Activated CD4-positive, alpha-beta T cell treated with anti-CD3 and anti-CD28 coated beads, Interleukin-2, amount 50 U/mL, for 4 hours (primary cell): ENCODE measurements at regions not wholly inside any gene's neighbourhood (a gene's known extent, or its start where the extent isn't known, plus 50 kb on each side); places are given as distances from the start of the nearest gene placed in this dataset.

Source experiments
- DNase-seq, 2 experiments: peaks; one replicate each; pipeline ENCODE4 v3.0.0-alpha.2; 2020

DNA sequence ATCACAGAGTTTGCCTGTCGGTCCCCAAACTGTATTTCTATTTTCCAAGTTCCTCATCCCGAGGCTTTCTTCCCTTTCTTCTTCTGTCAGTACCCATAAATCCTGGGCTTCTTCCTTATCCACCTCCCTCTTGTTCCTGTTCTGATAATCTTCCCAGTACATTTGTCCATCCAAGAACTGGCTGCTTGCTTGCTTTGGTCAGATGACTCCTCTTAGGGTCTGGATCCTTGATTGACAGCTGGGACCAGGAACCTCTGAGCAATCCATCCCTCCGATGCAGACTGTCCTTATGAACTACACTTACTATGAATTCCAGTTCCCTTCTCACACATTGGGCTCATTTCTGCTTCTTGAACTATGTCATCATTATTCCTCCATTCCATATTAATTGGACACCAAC, 275.3 kb upstream of the CITED2 start:
- DNase-seq = no peak

DNA sequence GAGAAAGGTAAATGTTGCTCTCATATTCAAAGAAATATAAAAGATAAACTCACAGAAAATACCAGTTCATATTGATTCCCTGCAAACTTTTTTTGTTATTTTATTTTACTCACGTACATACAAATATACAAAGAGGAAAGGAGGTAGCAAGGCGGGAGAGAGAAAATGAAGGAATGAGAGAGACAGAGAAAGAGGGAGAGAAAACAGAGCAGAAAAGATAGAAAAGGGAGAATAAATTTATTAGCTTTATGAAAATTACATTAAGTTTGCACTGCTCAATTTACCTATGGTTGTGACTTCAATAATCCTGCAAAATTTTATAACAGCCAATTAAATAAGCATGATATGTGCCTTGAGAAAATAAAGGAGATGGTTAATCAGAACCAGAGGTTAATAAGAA, 274.7 kb upstream of the CITED2 start:
- DNase-seq = no peak

DNA sequence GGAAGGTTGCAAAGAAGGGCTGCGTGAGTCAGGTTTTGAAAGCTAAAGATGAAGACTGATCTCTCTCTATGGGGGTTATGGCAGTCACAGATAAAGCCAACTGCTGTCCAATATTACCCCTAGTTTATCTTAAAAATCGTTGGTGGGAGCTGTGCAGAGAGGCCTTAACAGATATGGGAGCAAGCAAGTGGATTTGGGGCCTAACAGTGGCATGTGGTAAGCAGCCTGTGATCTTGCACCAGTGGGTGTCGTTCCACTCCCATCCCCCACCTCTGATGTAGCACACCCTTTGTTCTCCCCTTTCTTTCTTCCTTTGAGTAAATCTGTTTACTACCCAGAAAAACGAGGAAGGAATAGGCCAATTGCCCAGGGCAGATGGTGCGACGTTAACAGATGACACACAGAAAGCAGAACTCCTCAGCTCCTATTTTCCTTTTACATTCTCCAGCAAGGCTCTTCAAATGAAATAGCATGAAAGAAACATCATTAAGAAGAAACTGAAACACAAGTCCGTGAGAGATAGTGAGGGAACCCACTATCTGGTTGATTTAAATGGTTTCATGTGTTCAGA, 274.1 kb upstream of the CITED2 start:
- no peak for DNase-seq

GRCh38 chr6:139647841-139648240, 273.4 kb upstream of the CITED2 start:
- no peak for DNase-seq

DNA sequence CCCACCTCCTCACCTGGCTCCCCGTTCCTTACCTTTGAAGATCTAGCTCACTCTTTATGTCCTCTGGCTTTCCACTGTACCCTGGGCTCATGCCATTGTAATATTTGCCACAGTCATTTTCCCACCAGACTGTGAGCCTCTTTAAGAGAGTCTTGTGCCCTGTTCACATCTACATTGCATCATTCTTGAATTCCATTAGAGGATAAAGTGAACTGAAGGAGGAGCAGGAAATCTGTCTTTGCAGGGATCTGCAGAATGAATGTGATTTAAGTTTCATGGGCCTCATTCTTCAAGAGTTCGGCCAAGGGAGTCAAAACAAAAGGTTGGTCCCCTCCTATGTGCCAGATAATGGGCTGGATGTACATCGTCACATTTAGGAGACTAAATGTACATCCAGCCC, 272.6 kb upstream of the CITED2 start:
- no peak for DNase-seq

DNA sequence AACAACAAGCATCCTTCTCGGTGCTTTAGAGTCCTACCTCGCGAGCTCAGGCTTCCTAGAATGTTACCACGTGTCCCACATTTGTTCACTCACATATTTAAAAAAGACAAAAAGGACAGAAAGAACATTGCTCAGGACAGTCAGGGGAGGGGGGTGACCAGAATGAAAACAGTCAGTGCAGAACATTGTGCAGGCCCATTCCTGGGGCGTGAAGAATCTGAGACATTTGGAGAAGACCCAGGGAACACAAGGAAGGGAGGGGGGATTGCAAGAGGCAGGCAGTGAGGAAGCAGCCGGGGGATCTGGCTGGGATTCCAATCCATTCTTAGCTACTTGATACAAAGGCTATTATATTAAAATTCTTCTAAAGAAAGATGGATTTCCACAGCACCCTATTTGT, 270.4 kb upstream of the CITED2 start:
- DNase-seq = no peak

- no peak for DNase-seq
These were observed 269.5 kb upstream of the CITED2 start for GRCh38 chr6:139643986-139644385.

GRCh38 chr6:139642346-139642745, 267.9 kb upstream of the CITED2 start:
- no peak for DNase-seq

- no peak for DNase-seq
These were observed 266.9 kb upstream of the CITED2 start for GRCh38 chr6:139641376-139641775.

GRCh38 chr6:139640921-139641320, 266.5 kb upstream of the CITED2 start:
- no peak for DNase-seq

DNA sequence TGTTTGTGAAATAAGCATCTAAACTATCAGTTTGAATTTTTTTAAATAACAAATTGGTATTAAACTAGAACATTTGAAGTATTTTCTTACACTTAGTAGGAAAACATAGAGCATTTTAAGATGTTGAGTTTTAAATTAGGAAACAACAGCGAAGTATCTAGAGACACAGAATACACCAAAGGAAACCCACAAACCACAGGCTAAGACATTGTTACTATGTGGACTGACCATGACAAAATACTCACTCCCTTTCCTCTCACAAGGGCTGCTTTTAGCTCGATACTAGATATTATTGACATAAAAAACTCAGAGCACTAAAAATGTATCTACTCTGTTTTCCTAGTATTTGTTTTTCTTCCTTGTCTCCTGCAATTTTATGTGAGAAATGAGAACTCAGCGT, 266.0 kb upstream of the CITED2 start:
- DNase-seq = no peak

GRCh38 chr6:139639507-139639906, 265.1 kb upstream of the CITED2 start:
- DNase-seq = no peak

DNA sequence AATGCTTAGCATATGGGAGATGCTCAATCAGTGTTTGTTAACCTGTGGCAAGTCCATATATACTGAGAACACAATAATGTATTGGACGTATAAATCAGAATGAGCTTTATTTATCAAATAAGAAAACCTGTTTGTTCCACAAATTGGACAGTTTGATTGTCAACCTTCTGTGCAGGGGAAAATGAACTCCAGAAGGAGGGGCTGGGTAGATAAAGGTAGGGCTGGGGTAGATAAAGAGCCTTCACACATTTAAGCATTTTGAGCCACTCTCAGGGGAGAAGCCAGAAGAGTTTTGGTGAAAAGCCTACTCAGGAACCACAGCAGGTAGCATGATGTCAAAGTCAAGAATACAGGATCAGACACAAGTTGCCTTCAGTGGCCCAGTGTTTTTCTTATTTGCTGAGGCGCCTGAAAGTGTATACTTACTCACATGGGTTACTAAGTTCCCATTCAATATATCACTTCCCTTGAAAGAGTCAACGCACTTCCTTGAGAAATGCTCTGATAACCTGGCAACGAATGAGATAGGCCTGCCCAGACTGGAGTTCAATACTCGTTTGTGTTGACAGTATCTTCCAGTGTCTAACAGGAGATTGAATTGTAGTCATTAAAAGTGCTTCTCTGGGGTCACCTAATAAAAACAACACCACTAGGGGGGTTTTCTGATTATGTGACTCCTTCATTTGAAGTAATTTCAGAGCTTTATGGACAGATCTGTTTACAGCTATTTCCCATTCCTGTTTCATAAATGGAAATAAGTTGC, 263.9 kb upstream of the CITED2 start:
- DNase-seq = no peak

DNA sequence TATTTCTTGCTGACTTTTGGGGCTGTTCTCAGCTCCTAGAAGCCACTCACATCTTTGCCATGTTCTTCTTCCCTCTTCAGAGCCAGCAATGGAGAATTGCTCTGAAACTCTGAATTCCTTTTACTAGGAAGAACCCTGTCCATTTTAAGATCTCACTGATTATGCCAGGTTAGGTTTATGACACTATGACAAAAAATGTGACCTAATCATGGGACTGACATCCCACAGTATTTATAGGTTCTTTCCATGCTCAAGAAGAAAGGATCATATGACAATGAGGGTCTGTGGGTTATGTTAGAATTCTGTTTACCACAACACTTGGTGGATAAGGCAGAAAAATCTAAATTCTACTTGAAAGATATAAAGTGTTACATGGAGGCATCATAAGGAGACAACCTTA, 263.3 kb upstream of the CITED2 start:
- no peak for DNase-seq

DNA sequence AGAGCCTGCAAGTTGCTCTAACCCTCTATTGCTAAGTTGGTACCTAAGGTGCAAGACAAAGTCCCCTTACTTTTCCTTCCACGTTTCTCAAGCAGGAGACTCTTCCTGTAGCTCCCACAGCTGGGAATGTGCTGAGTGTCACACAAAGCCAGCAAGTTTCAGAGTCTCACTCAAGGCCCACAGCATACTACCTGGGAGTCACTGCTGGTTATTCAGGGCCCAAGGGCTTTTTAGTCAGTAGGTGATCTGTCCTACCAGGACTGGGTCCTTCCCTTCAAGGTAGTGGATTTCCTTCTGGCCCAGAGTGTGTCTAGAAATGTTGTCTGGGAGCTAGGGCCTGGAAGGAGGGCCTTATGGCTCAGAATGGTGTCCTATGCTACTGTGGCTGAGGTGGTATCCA, 261.9 kb upstream of the CITED2 start:
- DNase-seq = no peak

DNA sequence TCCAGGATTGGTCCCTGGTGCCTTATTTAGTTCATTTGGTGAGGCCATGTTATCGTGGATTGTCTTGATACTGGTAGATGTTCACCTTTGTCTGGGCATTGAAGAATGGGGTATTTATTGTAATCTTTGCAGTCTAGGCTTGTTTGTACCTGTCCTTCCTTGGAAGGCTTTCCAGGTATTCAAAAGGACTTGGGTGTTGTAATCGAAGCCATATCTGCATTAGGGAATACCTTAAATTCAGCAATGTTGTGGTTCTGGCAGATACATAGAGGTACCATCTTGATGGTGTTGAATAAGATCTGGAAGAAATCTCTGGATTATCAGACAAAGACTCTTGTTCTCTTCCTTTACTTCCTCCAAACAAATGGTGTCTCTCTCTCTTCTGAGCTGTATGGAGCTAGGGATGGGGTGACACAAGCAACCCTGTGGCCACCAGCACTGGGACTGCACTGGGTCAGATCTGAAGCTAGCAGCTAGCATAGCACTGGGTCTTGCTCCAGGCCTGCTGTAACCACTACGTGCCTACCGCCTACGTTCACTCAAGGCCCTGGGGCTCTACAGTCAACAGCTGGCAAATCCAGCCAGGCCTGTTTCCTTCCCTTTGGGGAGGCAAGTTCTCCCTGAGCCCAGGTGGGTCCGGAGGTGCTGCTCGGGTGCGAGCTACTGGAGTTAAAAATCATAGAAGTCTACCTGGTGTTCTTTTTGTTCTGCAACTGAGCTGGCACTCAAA, 261.1 kb upstream of the CITED2 start:
- DNase-seq = no peak

DNA sequence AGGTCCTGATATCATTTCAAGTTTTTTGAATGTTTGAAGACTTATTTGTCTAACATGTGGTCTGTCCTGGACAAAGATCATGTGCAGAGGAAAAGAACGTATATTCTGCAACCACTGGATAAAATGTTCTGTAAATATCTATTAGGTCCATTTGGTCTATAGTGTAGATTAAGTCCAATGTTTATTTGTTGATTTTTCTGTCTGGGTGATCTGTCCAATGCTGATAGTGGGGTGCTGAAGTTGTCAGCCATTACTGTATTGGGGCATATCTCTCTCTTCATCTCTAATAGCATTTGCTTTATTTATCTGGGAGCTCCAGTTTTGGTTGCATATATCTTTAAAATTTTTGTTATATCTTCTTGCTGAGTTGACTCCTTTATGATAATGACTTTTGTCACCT, 258.4 kb upstream of the CITED2 start:
- no peak for DNase-seq

GRCh38 chr6:139628270-139628669, 253.8 kb upstream of the CITED2 start:
- no peak for DNase-seq

DNA sequence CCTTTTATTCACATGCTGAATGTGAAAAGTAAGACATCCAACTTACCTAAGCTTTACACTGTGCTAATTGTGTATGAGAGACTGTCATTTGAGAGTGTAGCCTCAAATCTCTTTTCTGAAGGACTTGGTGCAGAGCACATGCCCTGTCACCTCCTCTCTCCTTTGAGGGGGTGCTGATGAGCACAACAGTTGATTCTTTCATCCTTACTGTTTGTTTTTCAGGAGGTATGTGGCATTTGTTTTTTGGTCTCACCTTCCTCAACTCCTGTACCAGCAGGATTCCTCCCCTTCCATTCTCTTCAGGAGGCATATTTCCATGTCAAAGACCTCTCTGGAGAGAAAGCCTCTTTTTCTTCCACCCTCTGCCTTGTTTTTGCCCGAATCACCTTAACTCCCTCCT, 252.6 kb upstream of the CITED2 start:
- no peak for DNase-seq

- no peak for DNase-seq
These were observed 251.8 kb upstream of the CITED2 start for GRCh38 chr6:139625998-139626975.

- DNase-seq = no peak
These were observed 250.9 kb upstream of the CITED2 start for GRCh38 chr6:139625081-139625939.

- no peak for DNase-seq
These were observed 248.9 kb upstream of the CITED2 start for GRCh38 chr6:139623372-139623771.
